SHP77 treated with DMSO at 0.1 percent for 48 hours (cell line): ENCODE measurements at regions not wholly inside any gene's neighbourhood (a gene's known extent, or its start where the extent isn't known, plus 50 kb on each side); places are given as distances from the start of the nearest gene placed in this dataset.
"Not testable (repeated sequence)": the region's sequence is repeated elsewhere in the genome, so short reads cannot be mapped to it uniquely, and the experiment has no call there.

Experiments used
- DNase-seq: peaks from one replicate; lab custom pipeline; 2025; lab: John Stamatoyannopoulos, UW

- DNase-seq: no peak
Measured at GRCh38 chr6:4503700-4504099, 272.5 kb upstream of the CDYL start.

GRCh38 chr6:4496284-4496683 is 279.9 kb upstream of the CDYL start:
- no peak for DNase-seq

DNA sequence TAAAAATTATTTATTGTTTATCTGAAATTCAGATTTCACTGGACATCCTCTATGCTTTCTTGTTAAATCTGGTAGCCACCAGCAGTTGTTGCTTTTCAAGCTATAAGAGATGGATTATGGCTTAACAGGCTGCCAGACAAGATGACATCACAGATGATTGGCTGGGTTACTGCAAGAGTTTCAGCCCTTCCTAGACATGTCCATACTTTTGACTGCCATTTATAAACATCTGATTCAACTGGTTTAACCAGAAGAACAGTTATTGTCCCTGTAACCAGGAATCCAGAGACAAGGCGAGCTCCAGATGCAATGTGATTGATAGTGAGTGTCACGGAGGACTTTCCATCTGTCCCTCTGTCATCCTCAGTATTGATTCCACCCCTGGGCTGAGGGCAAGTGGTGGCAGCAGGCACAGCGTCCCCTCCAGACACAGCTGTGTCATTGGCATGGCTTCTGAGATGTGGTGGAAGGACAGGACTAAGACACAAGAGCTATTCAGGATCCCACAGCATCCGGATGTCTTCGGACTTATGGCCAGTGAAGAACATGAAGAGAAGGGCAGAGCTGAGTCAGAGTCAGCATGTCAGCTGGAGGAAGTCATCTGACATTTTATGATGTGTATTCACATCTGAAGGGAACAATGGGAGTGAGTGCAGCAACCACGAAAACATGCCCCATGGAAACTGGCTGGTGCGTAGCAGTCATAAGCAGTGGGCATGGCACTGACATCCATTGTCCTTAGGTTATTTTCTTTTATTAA is 284.5 kb upstream of the CDYL start:
- no peak for DNase-seq

GRCh38 chr6:4489538-4489937 is 286.7 kb upstream of the CDYL start:
- no peak for DNase-seq

GRCh38 chr6:4488389-4488788 is 287.8 kb upstream of the CDYL start:
- no peak for DNase-seq

GRCh38 chr6:4487538-4487937 is 288.7 kb upstream of the CDYL start:
- no peak for DNase-seq

DNA sequence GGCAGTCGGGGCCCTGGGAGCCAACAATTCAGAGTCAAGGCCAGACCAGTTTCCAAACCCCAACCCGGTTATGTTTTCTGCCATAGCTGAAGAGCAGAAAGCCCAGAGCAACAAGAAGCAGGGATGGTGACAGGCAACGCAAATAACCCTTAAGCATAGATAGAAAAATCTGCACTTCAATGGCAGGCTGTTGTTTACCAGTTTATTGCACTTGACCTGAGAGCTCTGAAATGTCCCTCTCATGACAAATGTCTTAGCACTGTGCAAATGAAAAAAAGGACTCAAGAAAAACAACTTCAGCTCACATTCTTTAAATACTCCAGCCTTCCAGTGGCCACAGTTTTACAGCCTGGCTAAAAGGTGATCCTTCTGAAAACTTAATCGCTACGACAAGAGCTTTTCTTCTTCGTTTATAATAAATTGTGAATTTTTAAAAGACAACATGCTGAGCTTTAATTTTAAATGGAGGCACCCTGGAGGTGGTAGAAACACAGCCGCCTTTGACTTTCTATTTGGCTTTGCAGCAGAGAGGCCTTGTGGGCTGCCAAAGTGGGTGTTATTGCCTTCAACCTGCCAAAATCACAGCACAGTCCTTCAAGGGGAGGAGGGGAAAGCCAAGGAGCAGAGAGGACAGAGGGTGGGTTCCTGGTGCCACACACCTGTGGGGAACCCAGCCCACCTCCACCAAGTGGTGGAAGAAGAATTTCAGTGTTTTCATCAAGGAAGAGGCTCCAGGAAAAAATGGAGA is 289.5 kb upstream of the CDYL start:
- no peak for DNase-seq

DNA sequence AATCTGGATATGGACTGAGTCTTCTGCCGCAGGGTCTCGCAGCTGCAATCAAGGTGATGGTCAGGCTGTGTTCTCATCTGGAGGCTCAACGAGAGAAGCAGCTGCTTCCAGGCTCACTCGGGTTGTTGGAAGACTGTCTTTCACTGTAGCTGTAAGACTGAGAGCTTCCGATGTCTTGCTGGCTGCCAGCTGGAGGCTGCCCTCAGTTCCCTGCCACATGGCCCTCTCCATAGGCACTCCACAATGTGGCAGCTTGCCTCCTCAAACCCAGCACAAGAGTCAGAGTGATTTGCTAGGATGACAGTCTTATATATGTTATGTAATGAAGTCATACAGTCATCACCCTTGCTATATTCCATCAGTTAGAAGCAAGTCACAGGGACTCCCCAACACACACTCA is 290.5 kb upstream of the CDYL start:
- no peak for DNase-seq

DNA sequence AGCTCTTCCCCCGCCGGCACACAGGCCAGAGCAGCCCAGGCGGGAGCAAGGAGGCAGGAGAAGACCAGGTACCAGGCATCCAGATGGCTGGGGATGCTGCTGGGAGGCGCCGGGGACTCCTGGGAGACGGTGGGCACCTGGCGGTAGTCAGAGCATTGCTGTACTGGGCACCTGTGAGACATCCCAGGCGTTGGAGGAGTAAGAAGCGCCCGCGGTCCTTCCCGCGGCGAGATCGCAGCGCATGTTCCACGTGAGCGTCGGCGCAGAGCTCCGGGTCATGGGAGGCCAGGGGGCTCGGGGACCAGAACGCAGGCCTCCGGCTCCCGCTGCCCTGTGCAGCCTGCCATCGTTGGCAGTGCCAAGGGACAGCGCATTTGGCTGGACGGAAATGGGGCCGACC is 293.7 kb upstream of the CDYL start:
- DNase-seq: no peak

- DNase-seq: no peak
Measured at GRCh38 chr6:4480788-4481735, 295.1 kb upstream of the CDYL start.

DNA sequence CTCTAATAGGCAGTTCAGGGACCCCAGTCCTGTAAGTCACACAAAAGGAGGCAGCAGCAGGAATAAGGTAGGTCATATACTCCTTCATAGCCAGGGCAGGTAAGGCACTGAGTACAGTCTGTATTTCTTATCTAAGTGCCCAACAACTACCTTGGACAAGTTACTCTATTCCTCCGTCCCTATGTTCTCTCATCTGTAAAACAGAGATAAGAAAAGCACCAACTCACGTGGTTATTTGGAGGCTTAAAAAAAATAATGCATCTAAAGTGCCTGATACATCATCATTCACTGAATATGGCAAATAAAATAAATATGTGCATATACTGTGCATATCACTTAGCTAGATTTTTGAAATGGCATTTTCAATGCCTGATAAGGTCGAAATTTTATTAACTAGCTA is 298.1 kb upstream of the CDYL start:
- no peak for DNase-seq

DNA sequence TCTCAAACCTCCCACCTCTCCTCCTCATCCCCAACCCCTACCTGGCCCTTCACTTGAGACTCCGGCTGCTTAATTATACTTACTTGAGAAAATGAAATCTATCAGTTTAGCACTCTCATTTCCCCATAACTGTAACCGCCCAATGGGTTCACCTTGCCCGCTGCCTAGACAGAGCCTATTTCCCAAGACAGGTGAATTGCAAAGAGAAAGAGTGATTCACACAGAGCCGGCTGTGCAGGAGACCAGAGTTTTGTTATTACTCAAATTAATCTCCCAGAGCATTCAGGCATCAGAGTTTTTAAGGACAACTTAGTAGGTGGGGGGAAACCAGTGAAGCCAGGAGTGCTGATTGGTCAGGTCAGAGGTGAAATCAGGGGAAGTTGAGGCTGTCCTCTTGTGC is 301.4 kb upstream of the CDYL start:
- DNase-seq: no peak

DNA sequence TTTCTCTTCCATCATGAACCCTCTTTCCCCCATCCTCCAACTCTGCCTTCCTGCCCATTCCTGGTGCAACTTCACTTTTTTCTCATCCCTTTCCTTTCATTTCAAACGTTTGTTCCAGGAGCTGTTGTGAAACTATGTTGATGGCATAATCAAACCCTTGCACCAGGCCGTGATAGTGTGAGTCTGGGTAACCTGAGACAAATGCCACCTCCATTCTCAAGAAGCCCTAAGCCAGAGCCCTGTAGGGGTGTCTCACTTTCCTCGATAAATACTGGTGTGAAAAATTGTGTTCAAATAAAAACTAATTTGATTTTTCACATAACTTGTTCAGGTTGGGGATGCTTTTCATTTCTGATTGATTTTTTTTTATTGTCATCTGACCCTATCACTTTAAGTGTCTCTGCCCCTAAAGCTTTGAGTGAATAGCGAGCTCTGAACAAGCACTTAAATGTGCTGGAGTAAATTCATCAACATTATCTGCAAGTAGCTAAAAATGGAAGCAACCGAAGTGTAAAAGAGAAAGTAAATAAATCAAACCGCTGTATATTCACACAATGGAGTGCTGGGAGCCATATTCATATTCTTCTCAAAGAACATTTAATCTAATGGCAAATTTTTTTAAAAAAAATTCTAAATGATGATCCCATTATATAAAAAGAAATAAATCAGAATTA is 303.1 kb upstream of the CDYL start:
- no peak for DNase-seq

DNA sequence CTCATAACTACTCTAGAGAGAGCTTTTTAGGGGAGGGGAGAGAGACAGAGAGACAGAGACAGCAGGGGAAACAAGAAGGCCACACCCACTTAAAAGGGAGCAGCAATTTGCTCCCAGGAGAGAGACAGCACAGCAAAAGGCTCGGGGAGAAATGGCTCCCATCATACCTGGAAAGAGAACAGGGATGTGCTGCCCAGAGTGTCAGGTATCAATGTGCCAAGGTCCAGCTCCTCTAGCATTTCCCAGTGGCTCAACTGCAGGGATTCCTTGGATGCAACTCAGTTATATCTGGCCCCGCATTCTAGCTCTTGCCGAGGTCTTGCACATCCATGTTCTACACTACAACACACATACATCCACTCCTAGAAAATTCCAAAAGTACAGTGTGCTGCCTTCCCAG is 304.0 kb upstream of the CDYL start:
- DNase-seq: no peak

GRCh38 chr6:4471515-4471914 is 304.7 kb upstream of the CDYL start:
- DNase-seq: not testable (repeated sequence)

GRCh38 chr6:4470698-4471210 is 305.4 kb upstream of the CDYL start:
- DNase-seq: no peak

GRCh38 chr6:4466769-4467480 is 309.3 kb upstream of the CDYL start:
- no peak for DNase-seq

DNA sequence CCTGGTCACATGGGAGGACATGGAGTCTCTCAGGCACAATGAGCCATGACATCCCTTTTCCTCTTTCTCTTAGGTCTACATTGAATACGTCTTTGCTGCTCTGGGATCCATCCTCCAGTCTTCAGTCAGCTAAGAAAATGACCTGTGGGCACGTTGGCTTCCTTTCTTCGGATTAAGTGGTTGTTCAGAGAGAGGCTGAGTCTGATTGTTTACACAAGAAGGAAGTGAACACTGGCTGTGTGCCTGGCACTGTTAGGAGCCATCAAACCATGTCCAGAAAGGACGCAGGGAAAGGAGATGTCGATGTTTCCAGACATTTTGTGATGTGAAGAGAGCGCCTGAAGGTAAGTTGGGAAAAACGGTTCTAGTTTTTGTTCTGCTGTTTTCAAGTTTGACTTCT is 309.9 kb upstream of the CDYL start:
- no peak for DNase-seq

DNA sequence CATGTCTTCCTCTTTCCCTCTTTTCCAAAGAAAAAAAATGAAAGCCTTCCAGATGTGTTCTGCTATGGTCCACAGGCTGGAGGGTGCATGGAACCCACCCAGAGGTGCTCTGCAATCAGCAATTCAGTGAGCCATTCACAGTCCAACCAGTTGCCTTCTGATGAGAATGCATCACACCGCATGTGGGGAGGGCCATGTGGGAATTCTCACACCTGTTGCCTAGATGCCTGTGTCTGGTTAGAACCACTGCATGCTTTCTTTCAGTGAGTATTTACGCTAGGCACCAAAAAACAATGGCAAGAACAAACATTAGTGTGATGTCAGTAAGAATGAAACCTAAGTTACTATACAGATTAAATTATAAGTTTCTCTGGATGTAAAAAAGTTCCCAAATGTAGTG is 311.6 kb upstream of the CDYL start:
- DNase-seq: no peak

DNA sequence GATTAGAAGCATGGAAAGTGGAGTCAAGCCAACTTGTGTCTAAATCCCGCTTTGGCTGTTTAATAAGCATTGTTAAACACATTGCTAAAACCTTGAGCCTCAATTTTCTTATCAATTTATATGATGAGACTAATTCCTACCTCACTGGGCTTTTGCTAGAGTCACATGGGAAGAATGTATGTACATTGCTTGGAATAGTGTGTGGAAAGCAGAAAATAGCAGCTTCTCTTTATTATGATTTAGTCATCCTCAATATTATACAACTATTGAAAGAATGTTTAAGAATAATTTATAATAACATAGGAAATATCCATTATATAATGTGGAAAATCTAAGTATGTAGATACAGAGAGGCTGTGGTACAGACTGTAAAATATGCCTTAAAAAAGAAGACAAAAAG is 313.0 kb upstream of the CDYL start:
- no peak for DNase-seq
